NK-92 treated with Interleukin-12 subunit alpha and Interleukin-12 subunit beta, amount 100 ng/mL, for 24 hours (cell line): ENCODE measurements at regions not wholly inside any gene's neighbourhood (a gene's known extent, or its start where the extent isn't known, plus 50 kb on each side); places are given as distances from the start of the nearest gene placed in this dataset.

Experiments used
- DNase-seq: peaks from one replicate; lab custom pipeline; 2025; lab: John Stamatoyannopoulos, UW

DNA sequence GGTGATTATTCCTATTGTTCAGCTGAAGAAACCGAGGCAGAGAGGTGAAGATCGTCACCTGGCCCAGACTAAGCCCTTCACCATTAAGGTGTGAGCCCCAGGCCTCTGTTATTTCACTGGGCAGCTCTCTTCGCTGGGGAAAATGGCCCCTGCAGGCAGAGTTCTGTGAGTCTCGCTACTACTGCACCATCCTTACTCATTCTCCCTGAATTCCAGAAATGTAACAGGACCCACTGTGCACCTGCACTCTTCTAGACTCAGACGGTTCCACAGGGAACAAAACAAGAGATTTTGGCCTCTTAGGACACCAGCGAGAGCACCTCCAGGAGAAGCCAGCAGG is 147.7 kb upstream of the GLI2 start:
- DNase-seq, result no peak

DNA sequence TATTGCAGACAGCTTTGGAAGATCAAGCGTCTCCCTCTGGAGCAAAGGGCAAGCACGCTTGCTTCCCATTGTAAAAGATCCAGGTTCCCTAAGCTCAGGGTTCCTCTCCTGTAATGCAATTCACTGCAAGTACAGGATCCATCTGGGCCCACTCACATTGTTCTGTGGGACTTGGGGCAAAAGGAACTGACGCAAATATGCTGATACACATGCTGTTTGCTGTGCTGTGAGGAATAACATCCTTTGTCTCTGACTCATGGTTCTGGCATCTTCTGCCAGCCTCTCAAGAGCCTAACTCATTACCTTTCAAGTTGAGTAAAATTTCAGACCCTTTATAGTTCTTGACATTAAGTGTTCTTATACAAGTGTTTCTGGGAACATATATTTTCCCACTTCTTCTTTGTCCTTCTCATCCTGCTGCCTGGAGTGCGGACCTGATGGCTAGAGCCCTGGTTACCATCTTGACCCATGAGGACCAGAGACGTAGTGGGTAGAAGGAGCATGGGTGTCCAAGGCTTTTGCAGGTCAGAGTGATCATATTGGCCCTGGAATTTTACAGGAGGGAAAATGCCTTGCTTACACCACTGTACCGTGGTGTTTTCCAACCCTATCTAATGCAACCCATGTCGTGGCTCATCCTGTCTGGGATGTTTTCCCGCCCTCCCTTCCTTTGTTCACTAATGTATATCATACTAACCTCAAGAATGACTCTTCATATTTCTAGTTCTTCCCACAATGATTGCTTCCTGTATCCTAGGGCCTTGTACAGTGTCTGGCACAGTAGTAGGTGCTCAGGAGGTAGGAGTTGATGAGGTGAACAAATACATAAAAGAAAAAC is 145.7 kb upstream of the GLI2 start:
- no peak for DNase-seq

DNA sequence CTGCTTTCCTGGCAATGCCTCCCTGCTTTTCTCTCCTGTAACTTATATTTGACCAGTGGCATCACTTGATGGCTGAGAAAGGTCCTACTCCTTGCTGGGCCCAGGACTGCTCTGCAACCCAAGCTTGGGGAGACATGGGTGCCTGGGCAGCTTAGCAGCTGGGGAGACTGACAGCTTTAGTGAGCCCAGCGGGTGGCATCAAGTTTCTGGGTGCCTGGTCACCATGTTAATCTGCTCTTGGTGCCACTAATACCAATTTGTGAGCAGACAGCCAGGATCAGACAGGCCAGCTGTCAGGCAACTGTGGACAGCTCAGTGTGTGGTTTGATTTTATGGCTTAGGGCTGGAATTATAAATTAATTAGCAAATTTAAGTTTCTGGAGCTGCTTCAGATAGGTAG is 144.8 kb upstream of the GLI2 start:
- no peak for DNase-seq

DNA sequence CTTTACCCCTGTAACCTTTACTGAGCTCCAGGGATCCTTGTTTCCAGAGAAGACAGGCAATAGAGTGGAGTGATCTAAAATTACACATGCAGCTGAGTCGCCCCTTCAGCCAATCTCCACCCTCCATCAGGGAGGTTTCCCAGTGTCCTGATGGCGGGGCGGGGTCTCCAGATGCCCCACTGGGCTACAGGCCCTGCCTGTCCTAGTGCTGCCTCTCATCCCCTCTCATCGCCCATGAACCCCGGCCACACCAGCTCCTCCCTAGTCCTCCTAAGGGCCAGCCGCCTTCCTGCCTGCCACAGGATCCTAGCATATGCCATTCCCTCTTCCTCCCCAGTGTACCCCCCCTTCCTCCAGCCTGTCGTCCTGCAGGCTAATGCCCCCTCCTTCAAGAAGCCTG is 144.1 kb upstream of the GLI2 start:
- no peak for DNase-seq

DNA sequence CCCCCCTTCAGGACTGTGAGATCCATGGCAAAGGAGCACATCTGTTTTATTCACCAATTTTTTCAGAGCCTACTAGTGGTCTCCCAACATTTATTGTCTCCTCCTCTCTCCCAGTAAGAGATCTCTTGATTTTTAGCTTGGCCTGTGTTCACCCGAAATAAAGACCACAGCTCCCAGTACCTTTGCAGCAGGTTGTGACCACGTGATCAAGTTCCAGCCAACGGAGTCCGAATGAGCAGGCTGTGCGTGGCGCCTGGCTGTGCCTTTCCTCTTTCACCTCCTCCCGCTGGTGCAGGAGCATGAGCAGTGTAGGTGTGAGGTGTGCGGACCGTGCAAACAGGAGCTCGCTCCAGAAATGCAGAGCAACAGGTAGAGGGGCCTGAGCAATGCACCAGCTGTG is 143.6 kb upstream of the GLI2 start:
- DNase-seq, result no peak

DNA sequence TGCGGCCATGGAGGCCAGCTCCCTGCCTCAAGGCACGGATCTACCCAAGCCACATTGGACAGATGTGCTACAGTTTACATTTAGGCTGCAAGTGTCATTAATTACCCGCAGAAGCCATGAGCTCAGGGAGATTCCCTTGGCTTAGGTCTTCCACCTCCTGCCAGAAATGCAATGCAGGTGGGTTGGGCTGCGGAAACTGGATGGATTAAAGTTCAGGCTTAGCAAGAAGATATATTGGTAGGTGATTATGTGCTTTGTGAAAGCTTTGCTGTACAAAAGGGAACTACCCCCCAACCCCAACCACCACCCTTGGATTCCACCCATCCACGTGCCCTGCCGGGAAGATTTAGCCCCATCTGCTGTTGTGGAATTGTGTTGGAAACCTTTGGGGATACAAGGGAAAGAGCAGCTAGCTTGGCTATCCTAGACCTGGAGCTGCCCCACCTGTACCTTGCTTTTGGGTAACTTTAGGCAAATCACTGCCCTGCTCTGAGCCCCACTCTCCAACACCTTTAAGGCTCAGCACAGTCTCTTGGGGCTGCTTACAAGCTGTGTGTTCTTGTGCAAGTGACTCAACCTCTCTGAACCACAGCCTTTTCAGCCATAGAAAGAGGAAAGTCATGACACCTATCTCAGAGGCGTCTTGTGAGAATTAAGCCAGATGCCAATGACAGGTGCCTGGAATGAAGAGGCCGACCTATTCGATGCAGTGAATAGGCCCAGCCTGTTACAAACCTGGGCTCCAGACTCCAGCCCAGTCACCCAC is 141.6 kb upstream of the GLI2 start:
- no peak for DNase-seq

DNA sequence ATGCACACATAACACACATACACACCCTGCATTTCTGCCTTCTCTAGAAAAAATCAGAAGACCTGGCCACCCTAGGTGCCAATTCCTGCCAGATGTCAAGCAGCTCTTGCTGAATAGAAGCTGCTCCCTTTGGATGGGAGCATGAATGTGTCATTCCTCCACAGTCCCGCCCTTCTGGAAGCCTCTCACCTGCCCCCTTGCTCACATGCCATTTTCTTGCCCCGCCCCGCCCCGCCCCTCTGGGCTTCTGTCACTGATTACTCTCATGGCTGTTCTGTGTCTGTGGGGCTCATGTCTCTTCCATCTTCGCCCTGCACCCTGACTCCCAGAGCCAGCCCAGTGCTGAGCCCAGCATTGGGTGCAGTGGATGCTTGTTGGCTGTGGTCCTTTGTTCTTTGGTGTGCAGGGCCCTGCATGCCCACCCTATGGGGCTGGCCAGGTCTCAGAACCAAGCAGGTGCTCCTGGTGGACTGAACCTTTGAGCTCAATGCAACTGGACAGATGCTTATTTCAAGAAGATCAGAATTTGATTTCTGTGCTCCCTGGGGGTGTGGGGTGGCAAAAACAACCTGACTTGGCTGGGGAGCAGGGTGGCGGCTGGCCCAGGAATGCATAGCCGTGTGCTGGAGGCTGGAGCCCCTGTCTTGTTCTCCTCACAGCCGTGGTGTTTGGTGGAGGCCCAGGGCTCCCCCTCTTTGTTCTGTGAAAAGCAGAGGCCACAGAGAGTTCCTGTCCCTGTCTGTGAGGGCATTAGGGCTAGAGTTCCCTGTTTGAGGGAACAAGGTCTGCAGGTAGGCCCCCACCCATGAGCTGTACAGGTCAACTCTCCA is 140.6 kb upstream of the GLI2 start:
- no peak for DNase-seq

DNA sequence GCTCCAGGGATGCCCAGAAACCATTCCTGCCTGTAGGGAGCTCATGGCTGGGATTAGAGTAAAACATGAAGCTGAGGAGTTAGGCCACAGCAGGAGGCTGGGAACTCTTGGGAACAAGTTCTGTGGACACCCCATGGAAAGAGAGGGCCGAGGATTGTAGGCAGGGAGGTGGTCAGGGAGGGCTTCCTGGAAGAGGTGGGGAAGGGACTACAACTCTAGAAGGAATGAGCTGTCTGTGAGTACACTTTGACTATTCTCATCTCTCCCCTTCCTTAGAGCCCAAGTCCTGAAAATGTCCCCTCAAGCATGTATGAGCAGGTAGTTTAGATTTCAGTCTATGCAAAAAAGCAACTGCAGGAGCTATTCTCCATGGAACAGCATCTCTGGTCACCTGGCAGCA is 139.9 kb upstream of the GLI2 start:
- DNase-seq, result no peak

DNA sequence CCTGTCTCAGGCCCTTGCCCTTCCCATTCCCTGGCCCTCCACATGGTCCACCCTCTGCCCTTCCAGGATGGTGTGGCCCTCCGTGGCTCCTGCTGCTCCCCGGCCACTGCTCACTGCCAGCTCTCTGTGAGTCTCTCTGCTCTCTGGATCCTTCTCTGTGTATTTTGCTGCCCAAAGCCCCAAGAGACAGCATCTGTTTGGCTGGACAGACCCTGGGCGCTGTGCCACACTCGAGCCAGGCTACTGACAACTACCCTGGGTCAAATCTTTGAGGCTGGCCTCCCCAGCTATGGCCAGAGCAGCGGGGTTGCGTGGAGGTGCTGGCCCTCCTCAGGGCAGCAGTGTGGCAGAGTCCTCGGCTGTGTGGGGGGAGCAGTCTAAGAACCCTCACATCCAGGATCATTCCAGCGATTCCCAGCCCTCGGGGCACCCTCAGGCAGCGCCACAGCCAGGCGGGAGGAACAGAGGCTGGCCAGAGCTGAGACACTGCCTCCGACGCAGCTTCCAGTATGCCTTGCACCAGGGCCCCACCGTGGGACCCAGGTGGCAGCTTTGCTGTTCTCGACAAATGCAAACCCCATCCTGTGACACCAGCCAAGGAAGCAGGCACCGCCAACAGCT is 139.4 kb upstream of the GLI2 start:
- DNase-seq, result no peak

DNA sequence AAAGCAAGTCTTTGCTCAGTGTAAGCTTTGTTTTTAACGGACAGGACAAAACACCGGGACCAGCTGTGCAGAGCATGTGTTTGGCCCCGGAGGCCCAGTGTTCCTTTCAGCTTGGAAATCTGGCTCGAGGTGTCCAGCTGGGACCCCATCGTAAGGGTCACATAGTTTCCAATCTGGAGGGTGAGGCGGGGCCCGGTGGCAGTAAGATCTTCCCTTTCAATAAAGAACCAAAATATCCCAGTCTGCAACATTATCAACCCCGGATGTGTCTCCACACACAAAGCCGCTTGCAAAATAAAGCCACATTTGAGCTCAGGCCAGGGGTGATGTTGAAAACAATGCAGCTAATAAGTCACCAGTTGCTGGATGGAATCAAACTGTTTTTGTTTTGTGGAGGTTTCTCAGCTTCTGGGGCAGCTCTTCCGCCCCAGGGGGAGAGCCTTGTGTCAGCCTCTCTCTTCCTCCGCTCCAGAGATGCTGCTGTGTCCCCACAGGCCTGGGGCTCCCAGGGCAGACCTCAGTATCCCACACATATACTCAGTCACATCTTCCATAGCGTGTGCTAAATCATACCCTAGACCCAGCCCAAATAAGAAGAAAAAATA is 138.6 kb upstream of the GLI2 start:
- DNase-seq, result no peak

DNA sequence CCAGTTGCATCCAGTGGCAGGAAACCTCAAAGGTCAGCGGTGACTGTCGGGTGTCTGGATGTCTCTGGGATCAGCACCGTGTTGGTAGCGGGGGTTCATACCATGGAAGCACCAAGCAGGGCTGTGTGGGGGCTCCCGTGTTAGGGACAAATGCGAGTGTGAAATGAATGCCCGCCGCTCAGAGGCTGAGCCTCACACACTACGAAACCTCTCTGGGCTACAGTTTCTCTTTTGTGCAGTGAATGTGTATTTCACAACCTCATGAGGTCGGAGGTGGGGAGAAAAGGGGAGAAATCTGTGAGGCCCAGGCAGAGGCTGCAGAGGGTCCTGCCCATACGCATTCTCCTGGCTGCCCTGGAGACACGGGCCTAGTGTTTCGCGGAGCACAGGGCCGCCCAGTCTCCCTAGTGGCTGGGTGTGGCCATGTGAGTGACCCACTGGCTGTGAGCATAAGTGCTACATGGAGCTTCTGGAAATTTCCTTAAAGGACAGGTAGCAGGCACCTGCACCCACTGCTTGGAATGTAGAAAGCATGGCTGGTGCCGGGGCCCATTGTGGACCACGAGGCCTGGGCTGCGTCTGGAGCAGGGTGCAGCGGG is 138.0 kb upstream of the GLI2 start:
- DNase-seq, result no peak

DNA sequence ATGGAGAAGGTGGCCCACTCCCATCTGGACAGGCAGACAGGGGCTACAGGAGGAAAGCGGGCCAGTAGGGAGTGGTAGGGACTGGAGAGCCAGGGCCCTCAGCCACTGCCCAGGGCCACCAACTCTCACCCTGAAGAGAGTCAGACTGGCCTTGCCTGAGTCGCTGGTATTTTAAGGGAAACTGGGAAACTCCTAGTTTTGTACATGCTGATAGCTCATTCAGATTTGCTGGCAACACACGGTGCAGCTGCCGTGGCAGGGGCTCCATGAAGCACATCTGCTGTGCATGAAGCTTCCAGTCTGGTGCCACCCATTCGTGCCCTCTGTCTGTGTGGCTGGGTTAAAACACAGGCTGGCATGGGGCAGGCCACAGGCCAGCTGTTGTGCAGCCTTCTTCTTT is 137.3 kb upstream of the GLI2 start:
- DNase-seq, result no peak

DNA sequence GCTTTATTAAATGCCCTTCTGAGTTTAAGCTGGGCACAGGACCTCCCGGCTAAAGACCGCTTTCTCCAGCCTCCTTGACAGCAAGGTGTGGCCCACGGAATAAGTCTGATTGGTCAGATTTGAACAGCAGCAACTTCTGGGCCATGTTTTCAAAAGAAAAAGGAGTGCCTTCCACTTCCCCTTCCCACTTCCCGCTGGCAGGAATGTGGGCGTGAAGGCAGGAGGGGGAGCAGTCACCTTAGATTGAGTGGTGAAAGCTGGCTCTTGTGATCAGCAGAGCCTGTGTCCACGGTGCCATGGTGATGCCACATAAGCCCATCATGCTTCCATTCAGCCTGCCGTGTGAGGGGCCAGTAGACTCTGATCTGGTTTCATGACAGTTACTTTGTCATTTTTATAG is 136.6 kb upstream of the GLI2 start:
- no peak for DNase-seq

DNA sequence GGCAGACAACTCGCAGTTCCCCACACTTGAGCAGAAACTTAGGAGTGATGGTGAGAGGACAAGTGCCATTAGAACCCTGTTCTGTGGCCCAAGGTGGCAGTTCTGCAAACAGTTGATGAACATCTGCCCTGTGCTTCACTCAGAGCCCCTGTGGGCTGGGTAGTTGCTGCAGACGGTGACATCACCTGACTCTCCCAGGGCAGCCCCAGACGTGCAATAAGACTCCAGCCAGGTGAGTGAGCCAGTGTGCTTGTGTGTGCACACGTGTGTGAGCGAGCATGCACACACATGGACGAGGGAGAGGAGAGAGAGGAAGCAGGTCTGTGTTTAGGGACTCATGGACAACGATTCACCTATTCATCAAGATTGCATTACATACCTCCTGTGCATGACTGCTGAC is 136.0 kb upstream of the GLI2 start:
- no peak for DNase-seq

DNA sequence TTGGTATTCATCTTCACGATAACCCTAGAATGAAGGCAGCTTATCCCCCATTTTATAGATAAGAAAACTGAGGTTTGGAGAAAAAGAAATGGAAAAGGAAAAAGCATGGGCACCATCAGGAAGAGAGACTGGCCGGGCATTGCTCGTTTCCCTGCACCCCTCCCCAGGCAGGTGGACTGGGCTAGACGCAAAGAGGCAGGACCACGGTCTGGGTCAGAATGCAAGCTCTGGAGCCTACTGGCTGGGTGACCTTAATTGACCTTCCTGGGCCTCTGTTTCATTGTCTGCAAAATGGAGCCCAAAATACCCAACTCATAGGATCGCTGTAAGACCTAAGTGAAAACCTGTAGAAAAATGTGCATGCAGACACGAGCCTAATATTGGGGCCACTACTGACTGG is 135.3 kb upstream of the GLI2 start:
- DNase-seq, result no peak

DNA sequence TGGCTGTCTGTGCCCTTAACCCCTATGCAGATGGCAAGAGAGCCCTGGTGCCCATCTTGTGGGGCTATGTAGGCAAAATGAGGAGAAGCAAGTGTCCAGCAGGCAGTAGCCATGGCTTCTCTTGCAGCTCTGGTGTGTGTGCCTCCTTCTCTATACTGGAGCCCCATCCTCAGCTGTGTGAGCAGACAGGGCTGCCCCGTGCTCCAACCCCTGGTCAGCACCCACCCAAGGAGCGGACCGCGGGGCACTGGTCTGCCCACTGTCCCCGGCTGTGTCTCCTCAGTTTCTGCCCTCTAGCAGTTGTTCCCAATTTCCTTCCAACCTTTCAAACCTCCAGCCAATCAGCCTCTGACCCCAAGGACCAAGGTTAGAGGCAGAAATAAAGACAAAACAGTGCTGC is 134.9 kb upstream of the GLI2 start:
- DNase-seq, result no peak

DNA sequence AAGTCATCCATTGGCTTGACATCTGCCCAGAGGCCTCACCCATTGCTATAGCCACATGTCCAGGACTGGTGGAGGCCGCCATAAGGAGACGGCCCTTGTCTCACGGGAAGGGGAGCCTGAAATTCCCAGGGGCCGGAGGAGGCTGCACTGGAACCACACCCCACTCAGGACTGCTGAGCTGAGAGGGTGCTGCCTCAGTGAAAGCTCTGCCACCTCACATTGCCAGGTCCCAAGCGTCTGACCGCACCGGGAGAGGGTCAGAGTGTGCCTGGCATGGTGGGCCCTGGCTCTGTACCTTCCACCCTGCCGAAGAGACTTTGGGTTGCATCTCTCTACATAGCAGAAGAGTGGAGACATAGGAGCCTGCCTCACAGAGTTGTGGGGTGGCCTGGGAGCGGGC is 134.1 kb upstream of the GLI2 start:
- DNase-seq, result no peak

DNA sequence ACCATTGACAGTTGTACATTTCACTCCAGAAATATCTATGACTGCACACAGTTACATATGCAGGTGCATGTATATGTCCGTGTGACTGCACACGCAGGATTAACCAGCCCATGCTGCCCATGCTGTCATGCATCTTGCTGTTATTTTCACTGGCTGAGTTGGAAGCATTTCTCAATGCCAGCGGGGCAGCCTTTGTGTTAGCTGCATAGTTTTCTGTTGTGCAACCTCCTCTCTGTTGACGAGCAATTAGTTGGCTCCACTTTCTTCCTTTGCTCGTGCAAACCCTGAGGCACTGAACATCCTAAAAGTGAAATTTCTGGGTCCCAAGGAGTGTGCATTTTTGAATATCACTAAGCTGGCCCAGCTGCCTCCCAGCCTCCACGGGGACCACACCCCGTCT is 133.4 kb upstream of the GLI2 start:
- no peak for DNase-seq

DNA sequence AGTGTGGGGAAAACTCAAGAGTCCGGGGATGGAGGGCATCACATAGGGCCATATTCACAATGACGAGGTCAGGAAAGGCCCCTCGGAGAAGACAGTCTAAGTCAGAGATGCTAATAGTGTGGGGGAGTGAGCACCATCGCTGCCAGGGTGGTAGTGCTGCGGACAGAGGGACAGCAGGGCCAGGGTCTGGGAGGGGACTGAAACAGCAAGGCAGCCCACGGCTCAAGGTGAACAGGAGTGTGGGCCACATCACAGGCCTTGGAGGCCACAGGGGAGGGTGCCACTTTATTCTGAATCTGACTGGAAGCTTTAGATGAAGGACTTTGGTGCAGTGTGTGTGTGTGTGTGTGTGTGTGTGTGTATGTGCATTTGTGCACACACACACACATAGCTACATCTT is 130.9 kb upstream of the GLI2 start:
- no peak for DNase-seq

DNA sequence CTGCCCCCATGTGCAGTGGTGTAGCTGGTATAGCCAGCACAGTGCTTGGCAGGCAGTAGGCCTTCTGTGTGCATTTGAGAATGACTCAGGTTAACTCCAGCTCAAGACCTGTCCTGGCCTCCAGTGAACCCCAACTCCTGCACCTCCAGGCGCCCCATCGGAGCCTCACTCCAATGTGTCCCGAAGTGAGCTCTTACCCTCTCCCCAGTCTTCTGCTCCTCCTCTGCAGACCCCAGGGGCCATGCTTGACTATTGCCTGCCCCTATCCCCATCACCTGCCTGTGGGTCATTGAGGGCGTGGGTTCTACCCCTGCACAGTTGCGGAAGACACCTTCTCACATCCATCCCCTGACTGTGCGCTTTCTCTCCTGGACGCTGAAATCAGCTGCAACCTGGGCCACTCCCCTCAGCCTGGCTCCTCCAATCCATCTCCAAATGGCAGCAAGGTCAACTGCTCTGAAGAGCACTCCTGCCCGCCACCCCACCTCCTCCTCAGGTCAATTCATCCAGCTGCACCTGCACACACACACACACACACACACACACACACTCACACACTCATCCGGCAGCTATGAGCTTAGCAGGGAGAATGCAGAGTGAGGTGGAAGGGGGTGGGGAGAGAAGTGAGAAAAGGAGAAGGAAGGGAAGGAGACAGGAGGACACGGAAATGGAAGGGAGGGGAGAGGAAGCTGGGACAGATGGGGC is 130.3 kb upstream of the GLI2 start:
- DNase-seq, result no peak

DNA sequence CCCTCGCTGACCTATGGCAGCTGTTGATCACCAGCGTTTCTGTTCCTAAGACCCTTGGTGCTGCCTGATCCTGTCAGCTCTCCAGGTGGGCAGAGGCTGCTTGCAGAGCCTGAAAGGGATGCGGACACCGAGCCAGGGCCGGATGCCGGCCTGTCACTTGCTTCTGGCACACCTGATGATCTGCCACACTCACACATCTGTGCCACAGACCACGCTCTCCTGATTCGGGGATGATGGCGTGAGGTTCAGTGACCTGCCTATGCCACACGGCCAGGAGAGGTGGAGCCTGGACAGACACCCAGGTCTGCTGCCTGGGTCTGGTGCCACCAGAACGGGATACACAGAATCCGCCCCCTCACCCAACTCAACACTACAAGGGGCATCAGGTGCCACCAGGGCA is 129.4 kb upstream of the GLI2 start:
- no peak for DNase-seq
